ENCODE measurements at regions not wholly inside any gene's neighbourhood (a gene's known extent, or its start where the extent isn't known, plus 50 kb on each side); places are given as distances from the start of the nearest gene placed in this dataset.

DNA sequence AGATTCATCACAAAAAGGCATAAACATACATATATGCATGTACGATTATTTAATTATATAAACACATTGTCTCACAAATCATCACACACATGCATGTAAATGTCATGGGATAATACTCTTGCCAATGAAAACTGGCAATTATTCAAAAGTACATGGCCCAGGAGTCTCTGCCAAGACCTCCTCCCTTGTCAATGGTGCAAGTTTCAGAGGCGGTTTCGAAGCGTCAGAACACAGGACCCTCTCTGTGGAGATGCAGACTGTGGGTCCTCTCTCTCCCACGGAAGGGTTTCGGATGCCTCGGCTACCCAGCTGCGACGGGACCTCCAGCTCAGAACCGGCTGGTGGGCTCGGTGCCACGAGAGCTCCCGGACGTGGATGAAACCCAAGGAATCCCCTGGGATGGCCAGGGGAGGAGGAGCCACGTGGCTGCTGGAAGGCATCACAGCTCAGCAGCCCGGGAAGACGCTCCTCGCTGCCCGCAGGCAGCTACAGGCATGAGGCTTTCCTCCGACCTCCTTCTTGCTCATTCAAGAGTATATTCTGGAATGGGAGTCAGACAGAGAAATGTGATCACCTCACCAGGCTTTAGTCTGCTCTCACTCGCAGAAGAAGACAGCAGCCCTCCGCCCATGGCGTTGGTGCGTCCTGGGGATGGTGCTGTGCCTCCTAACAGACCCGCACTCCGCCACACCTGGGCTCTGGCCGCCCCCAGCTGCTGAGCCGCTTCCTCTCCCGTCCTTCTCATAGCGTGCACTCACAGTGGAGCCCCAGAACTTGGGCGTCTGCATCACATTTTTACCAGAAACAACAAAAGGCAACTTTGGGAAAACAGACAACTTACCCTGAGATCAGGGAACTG, 308.8 kb downstream of the IRX2 start:
- no peak for DNase-seq (ENCODE audit: low read depth, low spot score)

DNA sequence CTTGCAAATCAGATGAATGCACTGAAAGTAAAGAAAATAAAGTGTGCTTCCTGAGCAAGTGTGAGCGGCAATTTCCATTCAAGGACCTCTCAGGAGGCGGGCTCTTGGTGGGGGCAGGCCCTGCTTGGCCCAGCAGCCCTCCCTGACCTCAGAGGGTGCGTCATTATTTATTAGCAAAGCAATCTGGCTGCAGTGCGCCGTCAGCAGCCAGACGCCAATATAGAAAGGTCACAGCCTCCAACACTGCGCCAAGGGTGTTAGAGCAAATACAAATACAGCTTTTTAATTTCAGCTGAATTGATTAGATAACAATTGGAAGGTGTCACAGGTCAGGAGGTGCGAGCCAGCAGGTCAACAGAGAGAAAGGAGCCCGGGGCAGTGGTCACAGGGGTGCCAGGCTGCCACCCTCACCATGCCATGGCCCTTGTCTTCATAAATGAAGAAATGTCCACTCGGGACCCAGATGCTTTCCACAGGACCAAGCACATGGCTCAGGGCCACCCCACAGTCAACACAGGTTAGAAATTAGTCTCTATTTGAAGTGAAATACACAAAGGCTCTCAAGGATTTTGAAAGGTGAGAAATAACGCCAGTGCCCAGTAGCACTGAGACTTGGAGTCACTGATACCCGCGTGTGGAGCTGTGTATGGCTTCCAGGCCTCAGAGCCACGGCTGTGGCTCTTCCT, 309.8 kb downstream of the IRX2 start:
- no peak for DNase-seq (ENCODE audit: low read depth, low spot score)

DNA sequence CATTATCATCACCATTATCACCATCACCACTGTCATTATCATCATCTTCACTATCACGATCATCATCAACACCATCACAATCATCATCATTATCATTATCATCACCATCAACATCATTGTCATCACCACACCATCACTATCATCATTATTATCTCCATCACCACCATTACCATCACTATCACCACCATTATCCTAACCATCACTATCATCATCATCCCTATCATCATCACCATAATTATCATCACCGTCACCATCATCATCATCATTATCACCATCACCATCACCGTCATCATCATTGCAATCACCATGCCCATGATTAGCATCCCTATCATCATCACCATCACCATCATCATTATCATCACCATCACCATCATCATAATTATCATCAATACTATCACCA, 311.9 kb downstream of the IRX2 start:
- no peak for DNase-seq (ENCODE audit: low read depth, low spot score)

- no peak for DNase-seq (ENCODE audit: low read depth, low spot score)
Measured at GRCh38 chr5:2433086-2433485, 318.4 kb downstream of the IRX2 start.

GRCh38 chr5:2432076-2432920, 319.2 kb downstream of the IRX2 start:
- DNase-seq (ENCODE audit: low read depth, low spot score), result no peak

- no peak for DNase-seq (ENCODE audit: low read depth, low spot score)
Measured at GRCh38 chr5:2430606-2431005, 320.9 kb downstream of the IRX2 start.

- DNase-seq (ENCODE audit: low read depth, low spot score), result no peak
Measured at GRCh38 chr5:2427983-2428382, 323.5 kb downstream of the IRX2 start.

GRCh38 chr5:2423634-2424033, 327.8 kb downstream of the IRX2 start:
- no peak for DNase-seq (ENCODE audit: low read depth, low spot score)

DNA sequence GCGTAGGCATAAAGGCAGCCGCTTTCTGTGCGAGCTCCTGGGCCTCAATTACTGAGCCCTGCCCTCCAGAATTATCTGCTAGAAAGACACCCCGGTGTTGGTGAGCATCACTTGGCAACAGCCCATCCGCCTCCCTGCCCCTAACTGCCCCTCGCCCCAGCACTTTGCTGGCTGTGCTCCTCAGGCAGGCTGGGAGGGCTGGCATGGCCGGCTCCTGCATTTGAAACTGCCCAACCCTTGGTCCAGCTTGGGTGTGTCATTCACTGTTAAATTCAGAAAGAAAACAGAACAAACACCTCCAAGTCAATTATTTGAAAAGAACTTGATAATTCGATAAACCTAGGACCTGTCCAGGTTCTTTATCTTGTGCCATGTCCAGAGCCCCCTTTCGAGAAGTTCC, 334.2 kb downstream of the IRX2 start:
- DNase-seq (ENCODE audit: low read depth, low spot score), result no peak

DNA sequence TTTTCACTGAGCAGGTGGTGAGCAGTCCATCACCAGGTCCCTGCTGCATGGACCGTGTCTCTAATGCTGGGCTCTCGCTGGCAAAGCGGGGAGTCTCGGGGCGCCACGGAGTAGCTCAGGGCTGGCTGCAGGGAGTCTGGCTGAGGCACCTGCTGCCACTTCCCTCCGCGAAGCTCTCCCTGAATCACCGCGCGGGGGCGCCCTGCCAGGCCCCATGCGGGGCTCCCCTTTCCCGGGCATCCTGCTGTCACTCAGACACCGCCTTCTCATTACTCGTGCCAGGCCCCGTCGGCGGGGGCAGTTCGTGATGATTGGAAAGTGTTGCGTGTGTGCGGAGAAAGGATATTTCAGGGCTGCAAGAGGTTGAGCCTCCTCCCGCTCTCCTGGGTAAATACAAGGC, 335.8 kb downstream of the IRX2 start:
- DNase-seq (ENCODE audit: low read depth, low spot score), result no peak

DNA sequence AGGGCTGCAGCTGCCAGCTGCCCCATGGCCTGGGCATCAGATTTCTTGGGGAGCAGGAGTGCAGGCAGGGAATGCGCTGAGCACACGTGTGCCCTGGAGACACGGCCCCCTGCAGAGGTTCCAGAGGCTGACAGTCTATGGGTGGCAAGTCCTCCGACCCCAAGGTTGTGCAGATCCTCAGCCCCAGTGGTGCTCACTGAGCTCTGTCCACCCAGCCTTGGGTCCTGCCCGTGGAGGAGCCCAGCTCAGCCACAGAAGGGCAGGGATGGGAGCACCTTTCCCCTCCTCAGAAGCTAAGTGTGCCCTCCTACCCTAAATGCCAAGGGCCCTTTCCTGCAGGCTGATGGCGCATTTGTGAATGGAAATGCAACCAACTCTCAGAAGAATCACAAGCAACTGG, 341.0 kb downstream of the IRX2 start:
- DNase-seq (ENCODE audit: low read depth, low spot score), result no peak

DNA sequence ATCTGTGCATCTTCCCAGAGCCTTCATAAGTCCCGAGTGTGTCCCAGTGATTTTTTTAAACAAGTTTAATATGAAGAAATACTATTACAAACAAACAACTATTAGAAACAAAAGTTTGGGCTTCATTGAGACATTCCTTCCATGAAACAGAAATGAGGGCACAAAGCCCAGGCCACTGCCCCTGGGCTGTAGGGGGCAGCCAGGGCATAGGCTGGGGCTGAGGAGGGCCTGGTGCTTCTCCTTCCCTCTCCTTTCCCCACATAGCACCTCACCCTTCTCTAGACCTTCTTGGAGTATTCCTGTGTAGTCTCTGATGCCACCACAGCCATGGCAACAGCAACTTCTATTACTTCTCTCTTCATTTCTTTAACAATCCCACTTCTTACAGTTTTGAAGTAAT, 348.2 kb downstream of the IRX2 start:
- no peak for DNase-seq (ENCODE audit: low read depth, low spot score)

GRCh38 chr5:2399804-2400203, 351.7 kb downstream of the IRX2 start:
- no peak for DNase-seq (ENCODE audit: low read depth, low spot score)

DNA sequence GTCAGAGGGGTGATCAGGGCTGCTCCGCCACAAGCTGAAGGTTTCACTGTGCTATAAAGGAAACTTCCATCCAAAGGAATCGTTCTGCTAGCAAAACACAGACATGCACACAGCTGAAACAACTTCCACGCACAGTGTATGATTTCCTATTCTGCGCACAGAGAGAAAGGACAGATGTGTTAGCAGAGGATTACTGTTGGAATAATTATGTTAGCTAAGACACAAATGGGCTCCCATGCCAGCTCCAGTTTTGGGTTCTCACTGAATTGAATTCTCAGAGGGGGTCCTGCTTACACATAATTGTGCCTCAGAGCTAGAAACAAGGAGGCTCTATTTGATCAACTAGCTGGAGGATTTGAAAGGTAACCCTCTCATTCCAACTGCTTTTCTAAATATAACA, 352.4 kb downstream of the IRX2 start:
- no peak for DNase-seq (ENCODE audit: low read depth, low spot score)

DNA sequence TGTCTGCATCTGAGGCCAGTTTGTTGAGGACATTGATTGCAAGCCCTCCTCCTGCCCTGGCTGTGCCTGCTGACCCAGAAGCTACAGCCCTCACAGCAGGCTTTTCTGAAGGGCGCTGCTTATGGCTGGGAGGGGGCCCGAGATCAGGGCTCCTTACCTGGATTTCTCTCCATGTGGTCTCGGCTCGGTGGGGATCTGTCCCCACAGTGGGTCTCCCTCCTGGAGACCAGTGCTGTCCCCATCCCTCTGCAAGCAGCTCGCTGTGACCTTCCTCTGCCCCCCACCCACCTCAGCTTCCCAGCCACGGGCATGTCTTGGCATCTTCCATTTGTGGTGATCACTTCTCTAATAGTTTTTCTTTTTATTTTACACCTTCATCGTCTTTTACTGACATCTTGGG, 357.9 kb downstream of the IRX2 start:
- DNase-seq (ENCODE audit: low read depth, low spot score), result no peak

GRCh38 chr5:2391566-2391965, 359.9 kb downstream of the IRX2 start:
- DNase-seq (ENCODE audit: low read depth, low spot score), result no peak

DNA sequence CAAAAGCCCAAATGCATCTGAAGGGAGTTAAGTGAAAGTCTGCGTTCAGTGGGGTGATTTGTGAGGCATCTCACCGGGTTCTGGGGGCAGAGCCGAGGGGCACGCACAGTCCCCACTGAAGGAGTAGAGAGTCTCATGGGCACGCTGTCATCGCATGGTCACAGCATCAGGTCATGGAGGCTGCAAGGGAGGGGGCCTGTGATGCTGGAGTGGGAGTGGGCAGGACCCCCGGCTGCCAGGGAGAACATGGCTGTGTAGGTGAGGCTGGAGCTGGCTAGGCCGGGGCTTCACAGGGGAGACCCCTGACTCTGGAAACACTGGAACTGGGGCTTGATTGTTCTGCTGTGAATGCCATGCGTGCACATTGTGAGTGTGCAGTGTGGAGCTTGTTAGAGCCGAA, 360.5 kb downstream of the IRX2 start:
- no peak for DNase-seq (ENCODE audit: low read depth, low spot score)

DNA sequence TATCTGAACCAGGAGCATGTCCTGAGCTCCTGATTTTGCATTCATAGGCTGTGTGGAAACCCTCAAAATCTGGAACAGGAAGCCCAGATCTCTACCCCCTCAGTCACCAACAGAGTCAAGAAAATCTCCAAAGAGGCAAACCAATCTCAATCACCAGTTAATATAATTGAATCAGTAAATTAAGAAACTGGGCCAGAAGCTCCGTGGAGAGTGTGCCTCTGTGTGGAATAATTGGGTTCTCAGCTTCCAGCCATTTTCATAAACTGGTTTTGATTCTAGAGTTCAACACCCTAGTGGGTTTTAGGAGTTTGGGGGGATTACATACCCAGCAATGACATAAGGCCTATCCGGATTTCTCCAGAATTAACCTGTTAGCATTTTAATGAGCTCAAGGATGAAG, 362.9 kb downstream of the IRX2 start:
- no peak for DNase-seq (ENCODE audit: low read depth, low spot score)

DNA sequence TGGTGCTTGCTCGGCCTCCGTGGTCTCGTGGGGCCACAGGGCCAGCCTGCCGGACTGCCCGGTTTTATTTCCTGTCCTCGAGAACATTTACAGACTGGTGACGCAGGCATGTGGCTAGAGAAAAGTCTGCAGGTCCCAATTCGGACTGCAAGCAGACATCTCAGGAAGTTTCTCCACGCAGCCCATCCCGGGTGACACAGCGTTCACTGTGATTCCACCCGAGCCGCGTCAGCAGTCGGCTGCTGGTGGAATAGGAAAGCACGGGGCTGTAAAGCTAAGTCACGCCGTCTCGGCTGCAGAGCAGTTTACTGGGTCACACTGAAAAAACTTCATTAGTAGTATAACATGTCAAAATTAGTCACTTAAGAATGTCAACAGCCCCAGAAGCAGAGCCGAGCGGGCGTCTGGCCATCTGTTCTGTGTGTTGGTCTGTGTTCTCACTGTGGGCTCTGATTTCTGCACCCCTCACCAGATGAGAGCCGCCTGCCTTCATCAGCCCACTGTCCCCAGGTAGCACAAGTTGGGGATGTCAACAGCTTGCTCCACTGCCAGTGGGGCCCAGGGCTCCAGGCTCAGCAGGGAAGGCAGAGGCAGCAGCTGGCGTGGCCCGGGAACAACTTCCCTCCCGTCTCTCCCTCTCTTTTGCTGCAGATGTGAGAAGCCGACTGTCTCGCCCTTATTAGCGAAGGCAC, 363.7 kb downstream of the IRX2 start:
- no peak for DNase-seq (ENCODE audit: low read depth, low spot score)

- DNase-seq (ENCODE audit: low read depth, low spot score), result no peak
Measured at GRCh38 chr5:2387250-2387633, 364.2 kb downstream of the IRX2 start.

DNA sequence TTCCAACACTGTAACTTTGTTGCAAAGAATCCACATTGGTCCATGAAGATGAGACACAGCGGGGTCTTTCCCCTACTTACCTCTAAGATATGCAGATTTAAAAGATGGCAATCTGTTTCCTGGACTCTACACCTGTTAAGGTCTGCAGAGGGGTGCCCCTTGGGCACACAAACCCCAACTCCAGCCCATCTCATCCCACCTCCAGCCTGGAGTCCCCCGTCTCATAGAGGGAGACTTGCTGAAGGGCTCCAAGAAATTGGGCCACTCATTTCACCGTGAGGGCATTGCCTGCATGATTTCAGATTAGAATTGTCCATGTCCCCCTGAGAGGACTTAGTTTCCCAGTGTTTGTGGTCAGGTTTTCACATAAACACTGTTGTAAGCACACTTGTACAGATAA, 365.7 kb downstream of the IRX2 start:
- no peak for DNase-seq (ENCODE audit: low read depth, low spot score)

GRCh38 chr5:2383698-2384065, 367.8 kb downstream of the IRX2 start:
- no peak for DNase-seq (ENCODE audit: low read depth, low spot score)
